ENCODE measurements at regions not wholly inside any gene's neighbourhood (a gene's known extent, or its start where the extent isn't known, plus 50 kb on each side); places are given as distances from the start of the nearest gene placed in this dataset.
"Not testable (repeated sequence)": the region's sequence is repeated elsewhere in the genome, so short reads cannot be mapped to it uniquely, and the experiment has no call there.

DNA sequence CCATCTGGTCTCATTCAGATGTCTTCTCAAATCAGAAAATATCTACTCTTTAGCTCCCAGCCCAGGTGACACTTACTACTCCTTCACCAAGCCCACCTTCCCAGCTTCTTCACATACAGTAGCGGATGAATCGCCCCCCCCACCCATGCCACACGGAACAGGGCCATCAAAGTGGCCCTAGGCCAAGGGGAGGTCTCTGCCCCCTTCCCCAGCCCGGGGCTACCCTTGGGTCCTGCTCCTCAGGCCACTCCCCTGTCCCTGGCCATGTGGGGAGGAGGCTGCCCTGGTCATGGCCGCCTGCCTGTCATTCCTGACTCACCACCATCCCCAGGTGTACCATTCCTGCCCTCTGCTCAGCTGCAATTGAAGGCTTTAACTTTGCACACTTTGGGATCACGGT lies 142.8 kb downstream of the NECTIN1 start:
- Histone ChIP-seq H3K4me3 (ENCODE audit: low read length in 2 of 2) (no peak overlapping the region), H3K27ac (ENCODE audit: low read depth in 2 of 2, low read length in 2 of 2) (no peak overlapping the region), H3K27me3 (ENCODE audit: control insufficient read depth in 2 of 2, insufficient read depth in 2 of 2, low read length in 2 of 2) (peaks cover 23 to 33% of the 10 kb centered on the region in 2 donors), H3K9me3 (ENCODE audit: control insufficient read depth in 2 of 2, low read length in 2 of 2) (no peaks in the 10 kb centered on the region), H3K4me1 (ENCODE audit: control insufficient read depth in 2 of 2, insufficient read depth in 2 of 2, low read length in 2 of 2) (peaks cover 3 to 7% of the 10 kb centered on the region in 2 donors), H3K9ac (ENCODE audit: low read depth in 1 of 2, low read length in 2 of 2) (no peak overlapping the region), H3K36me3 (ENCODE audit: control insufficient read depth in 2 of 2, insufficient read depth in 2 of 2, low read length in 2 of 2) (no peaks in the 10 kb centered on the region)

DNA sequence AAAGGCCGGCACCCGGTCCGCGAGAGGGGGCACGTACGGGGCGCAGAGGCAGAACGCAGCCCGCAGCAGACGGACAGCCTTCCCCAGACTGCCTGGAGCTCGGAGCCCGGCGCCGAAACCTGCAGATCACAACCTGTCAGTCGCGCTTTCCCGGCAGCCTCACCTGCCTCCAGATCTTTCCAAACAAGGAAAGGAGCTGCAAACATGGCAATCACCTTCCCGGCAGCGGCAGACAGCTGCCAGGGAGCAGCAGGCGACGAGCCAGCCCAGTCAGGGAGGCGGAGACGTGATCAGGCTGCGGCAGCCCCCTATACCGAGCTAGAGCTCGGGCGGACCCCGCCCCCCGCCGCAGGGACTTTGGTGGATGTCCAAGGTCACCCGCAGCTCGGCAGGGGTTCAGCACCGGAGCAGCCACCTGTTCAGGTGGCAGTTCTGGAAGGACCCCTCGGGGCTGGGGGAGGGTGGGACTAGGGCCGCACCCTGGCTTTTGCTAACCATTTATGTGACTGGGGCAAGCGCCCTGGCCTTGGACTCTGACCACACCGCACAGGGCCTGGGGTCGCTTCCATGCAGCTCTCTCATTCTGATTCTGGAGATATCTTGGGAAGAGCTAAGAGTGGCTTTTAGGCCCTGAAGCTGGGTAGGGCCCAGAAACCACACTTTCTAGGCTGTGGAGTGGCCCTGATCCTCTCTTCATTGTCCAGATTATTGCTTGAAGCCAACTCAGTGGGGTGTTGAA lies 143.8 kb downstream of the NECTIN1 start:
- H3K27me3 ChIP-seq (ENCODE audit: control insufficient read depth in 2 of 2, insufficient read depth in 2 of 2, low read length in 2 of 2), result peaks cover 23 to 33% of the 10 kb centered on the region in 2 donors
- no peaks in the 10 kb centered on the region for H3K36me3 ChIP-seq (ENCODE audit: control insufficient read depth in 2 of 2, insufficient read depth in 2 of 2, low read length in 2 of 2)
- H3K27ac ChIP-seq (ENCODE audit: low read depth in 2 of 2, low read length in 2 of 2), result no peak overlapping the region
- no peaks in the 10 kb centered on the region for H3K9me3 ChIP-seq (ENCODE audit: control insufficient read depth in 2 of 2, low read length in 2 of 2)
- peaks cover 3 to 7% of the 10 kb centered on the region in 2 donors for H3K4me1 ChIP-seq (ENCODE audit: control insufficient read depth in 2 of 2, insufficient read depth in 2 of 2, low read length in 2 of 2)
- H3K4me3 ChIP-seq (ENCODE audit: low read length in 2 of 2), result peak overlapping the region; percentile 43 to 61
- no peak overlapping the region for H3K9ac ChIP-seq (ENCODE audit: low read depth in 1 of 2, low read length in 2 of 2)

DNA sequence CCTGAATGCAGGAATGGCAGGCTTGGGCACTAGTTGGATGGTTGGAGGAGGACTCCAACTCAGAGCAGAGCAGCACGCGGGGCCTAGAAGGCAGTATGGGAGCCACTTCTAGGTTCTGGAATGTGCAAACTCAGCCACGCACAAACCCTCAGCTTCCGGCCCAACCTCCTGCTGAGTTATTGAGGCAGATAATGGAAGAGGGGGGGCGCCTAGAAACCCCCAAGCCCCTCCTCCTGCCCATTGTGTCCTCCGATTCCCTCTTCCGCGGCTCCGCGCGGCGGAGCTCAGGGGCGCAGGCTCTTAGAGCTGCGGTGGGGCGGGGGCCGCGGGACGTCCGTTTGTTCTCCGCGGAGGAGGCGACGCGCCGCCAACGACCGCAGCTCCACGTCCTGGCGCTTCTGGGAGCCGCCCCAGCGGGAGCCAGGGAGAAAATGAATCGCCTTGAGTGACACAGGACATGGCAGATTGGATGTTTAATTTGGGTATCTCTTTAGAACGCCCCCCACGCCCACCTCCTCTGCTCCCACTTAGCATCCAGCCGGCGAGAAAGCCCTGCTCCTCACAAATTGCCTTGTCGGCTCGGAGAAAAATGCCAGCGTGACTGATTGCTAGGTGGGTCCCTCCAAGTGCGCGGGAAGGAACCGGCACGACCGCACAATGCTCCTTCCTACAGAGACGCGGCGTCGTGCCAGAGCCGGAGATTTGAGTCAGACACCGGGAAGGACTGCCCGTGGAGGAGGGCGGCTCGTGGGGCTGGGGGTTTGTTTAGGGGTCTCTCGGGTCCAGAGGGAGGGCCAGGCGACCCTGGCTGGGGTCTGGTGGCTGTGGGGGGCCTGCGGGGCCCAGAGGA lies 144.6 kb downstream of the NECTIN1 start:
- no peaks in the 10 kb centered on the region for H3K36me3 ChIP-seq (ENCODE audit: control insufficient read depth in 2 of 2, insufficient read depth in 2 of 2, low read length in 2 of 2)
- H3K27me3 ChIP-seq (ENCODE audit: control insufficient read depth in 2 of 2, insufficient read depth in 2 of 2, low read length in 2 of 2), result peaks cover 23 to 33% of the 10 kb centered on the region in 2 donors
- H3K9me3 ChIP-seq (ENCODE audit: control insufficient read depth in 2 of 2, low read length in 2 of 2), result no peaks in the 10 kb centered on the region
- no peak overlapping the region for H3K27ac ChIP-seq (ENCODE audit: low read depth in 2 of 2, low read length in 2 of 2)
- peak overlapping the region; percentile 43 to 61 for H3K4me3 ChIP-seq (ENCODE audit: low read length in 2 of 2)
- peaks cover 3 to 7% of the 10 kb centered on the region in 2 donors for H3K4me1 ChIP-seq (ENCODE audit: control insufficient read depth in 2 of 2, insufficient read depth in 2 of 2, low read length in 2 of 2)
- H3K9ac ChIP-seq (ENCODE audit: low read depth in 1 of 2, low read length in 2 of 2), result no peak overlapping the region

DNA sequence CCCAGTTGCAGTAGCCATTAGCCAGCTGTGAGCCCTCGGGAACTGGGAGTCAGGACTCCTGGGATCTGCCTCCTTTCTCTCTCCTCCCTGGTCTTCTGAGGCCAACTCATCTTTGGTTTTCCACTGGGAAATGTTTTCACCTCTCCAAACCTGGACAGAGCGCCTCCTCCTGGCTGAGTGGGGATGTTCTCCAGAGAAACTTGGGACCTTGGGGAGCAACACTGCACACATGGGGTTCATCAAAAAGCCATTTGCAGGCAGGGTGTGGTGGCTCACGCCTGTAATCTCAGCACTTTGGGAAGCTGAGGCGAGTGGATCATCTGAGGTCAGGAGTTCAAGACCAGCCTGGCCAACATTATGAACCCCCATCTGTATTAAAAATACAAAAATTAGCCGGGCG lies 145.4 kb downstream of the NECTIN1 start:
- Histone ChIP-seq H3K27ac (ENCODE audit: low read depth in 2 of 2, low read length in 2 of 2) (no peak overlapping the region), H3K9me3 (ENCODE audit: control insufficient read depth in 2 of 2, low read length in 2 of 2) (no peaks in the 10 kb centered on the region), H3K9ac (ENCODE audit: low read depth in 1 of 2, low read length in 2 of 2) (no peak overlapping the region), H3K4me1 (ENCODE audit: control insufficient read depth in 2 of 2, insufficient read depth in 2 of 2, low read length in 2 of 2) (peaks cover 3 to 7% of the 10 kb centered on the region in 2 donors), H3K27me3 (ENCODE audit: control insufficient read depth in 2 of 2, insufficient read depth in 2 of 2, low read length in 2 of 2) (peaks cover 22 to 37% of the 10 kb centered on the region in 2 donors), H3K36me3 (ENCODE audit: control insufficient read depth in 2 of 2, insufficient read depth in 2 of 2, low read length in 2 of 2) (no peaks in the 10 kb centered on the region), H3K4me3 (ENCODE audit: low read length in 2 of 2) (no peak overlapping the region)

DNA sequence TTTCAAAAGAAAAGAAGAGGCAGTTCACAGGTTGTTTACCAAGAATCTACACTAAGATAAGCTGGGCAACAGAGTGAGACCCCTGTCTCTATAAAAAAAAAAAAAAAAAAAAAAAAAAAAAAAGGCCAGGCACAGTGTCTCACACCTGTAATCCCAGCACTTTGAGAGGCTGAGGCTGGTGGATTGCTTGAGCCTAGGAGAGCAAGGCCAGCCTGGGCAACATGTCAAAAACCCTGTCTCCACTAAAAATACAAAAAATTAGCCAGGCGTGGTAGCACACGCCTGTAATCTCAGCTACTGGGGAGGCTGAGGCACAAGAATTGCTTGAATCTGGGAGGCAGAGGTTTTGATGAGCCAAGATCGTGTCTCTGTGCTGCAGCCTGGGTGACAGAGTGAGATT lies 147.6 kb downstream of the NECTIN1 start:
- H3K9ac ChIP-seq (ENCODE audit: low read depth in 1 of 2, low read length in 2 of 2); H3K36me3 ChIP-seq (ENCODE audit: control insufficient read depth in 2 of 2, insufficient read depth in 2 of 2, low read length in 2 of 2); H3K4me3 ChIP-seq (ENCODE audit: low read length in 2 of 2); H3K27ac ChIP-seq (ENCODE audit: low read depth in 2 of 2, low read length in 2 of 2); H3K4me1 ChIP-seq (ENCODE audit: control insufficient read depth in 2 of 2, insufficient read depth in 2 of 2, low read length in 2 of 2); H3K9me3 ChIP-seq (ENCODE audit: control insufficient read depth in 2 of 2, low read length in 2 of 2): not testable (repeated sequence)
- H3K27me3 ChIP-seq (ENCODE audit: control insufficient read depth in 2 of 2, insufficient read depth in 2 of 2, low read length in 2 of 2), result peaks cover 19 to 37% of the 10 kb centered on the region in 2 donors

DNA sequence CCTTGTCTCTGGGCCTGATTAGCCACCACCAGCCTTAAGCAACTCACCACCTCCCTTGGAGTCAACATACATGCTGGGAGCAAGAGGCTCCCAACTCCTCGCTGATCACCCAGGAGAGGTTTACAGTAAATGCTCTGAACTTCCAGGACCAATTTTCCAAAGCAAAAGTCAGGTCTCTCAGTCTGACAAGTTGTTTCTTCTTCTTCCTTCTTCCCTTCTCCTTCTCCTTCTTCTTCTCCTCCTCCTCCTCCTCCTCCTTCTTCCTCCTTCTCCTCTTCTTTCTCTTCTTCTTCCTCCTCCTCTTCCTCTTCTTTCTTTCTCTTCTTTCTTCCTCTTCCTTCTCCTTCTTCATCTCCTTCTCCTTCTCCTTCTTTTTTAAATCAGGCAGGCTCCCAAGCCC lies 148.2 kb downstream of the NECTIN1 start:
- no peaks in the 10 kb centered on the region for H3K9me3 ChIP-seq (ENCODE audit: control insufficient read depth in 2 of 2, low read length in 2 of 2)
- H3K4me1 ChIP-seq (ENCODE audit: control insufficient read depth in 2 of 2, insufficient read depth in 2 of 2, low read length in 2 of 2), result peaks cover 3 to 7% of the 10 kb centered on the region in 2 donors
- H3K4me3 ChIP-seq (ENCODE audit: low read length in 2 of 2), result no peak overlapping the region
- no peaks in the 10 kb centered on the region for H3K36me3 ChIP-seq (ENCODE audit: control insufficient read depth in 2 of 2, insufficient read depth in 2 of 2, low read length in 2 of 2)
- H3K27me3 ChIP-seq (ENCODE audit: control insufficient read depth in 2 of 2, insufficient read depth in 2 of 2, low read length in 2 of 2), result peaks cover 19 to 30% of the 10 kb centered on the region in 2 donors
- H3K27ac ChIP-seq (ENCODE audit: low read depth in 2 of 2, low read length in 2 of 2), result no peak overlapping the region
- no peak overlapping the region for H3K9ac ChIP-seq (ENCODE audit: low read depth in 1 of 2, low read length in 2 of 2)

DNA sequence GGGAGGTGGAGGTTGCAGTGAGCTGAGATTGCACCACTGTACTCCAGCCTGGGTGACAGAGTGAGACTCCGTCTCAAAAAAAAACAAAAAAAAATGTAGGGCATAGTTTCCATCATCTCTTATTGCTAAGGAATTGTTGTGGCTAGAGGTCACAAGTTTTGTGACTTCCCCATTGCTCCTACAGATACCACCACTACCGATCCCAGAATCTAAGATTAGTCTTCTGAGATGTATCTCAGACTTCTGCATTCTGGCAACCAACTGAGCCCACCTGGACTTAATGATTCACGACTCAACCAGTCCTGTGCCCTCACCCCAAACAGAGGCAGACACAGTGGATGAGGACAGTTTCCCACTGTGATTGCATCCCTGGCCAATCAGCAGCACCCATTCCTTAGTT lies 148.9 kb downstream of the NECTIN1 start:
- Histone ChIP-seq H3K4me1 (ENCODE audit: control insufficient read depth in 2 of 2, insufficient read depth in 2 of 2, low read length in 2 of 2) (peaks cover 3 to 7% of the 10 kb centered on the region in 2 donors), H3K9ac (ENCODE audit: low read depth in 1 of 2, low read length in 2 of 2) (no peak overlapping the region), H3K27me3 (ENCODE audit: control insufficient read depth in 2 of 2, insufficient read depth in 2 of 2, low read length in 2 of 2) (peaks cover 16 to 29% of the 10 kb centered on the region in 2 donors), H3K4me3 (ENCODE audit: low read length in 2 of 2) (no peak overlapping the region), H3K9me3 (ENCODE audit: control insufficient read depth in 2 of 2, low read length in 2 of 2) (no peaks in the 10 kb centered on the region), H3K36me3 (ENCODE audit: control insufficient read depth in 2 of 2, insufficient read depth in 2 of 2, low read length in 2 of 2) (no peaks in the 10 kb centered on the region), H3K27ac (ENCODE audit: low read depth in 2 of 2, low read length in 2 of 2) (no peak overlapping the region)

DNA sequence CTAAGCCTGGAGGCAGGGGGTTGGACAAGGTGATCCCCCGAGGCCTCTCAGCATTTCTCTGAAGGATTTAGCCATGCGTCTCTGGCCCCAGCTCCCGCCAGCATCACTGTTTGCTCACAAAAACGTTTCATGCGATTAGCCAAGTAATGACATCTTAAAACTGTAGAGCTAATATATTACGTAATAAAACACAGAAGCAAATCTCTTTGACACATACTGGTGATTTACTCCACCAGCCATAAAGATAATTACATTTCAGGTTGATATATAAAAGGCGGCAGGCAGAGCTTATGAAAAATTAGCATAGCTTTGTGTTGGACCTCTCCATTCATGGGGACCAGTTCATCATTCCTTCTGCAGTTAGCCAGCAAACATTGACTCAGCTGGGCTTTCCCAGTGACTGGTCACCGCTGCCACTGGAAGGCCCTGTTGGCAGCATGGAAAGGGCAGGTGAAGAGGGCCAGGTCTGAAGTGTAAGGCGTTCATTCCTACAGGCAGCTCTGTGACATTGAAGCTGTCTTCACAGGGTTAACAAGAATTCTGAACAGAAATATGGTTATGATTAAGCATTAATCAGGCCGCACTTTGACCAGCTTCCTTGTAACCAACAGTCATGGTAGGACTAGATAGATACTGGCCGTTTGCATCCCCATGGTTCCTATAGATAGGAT lies 150.3 kb downstream of the NECTIN1 start:
- Histone ChIP-seq H3K4me3 (ENCODE audit: low read length in 2 of 2) (no peak overlapping the region), H3K4me1 (ENCODE audit: control insufficient read depth in 2 of 2, insufficient read depth in 2 of 2, low read length in 2 of 2) (no peaks in the 10 kb centered on the region), H3K9me3 (ENCODE audit: control insufficient read depth in 2 of 2, low read length in 2 of 2) (no peaks in the 10 kb centered on the region), H3K27ac (ENCODE audit: low read depth in 2 of 2, low read length in 2 of 2) (no peak overlapping the region), H3K36me3 (ENCODE audit: control insufficient read depth in 2 of 2, insufficient read depth in 2 of 2, low read length in 2 of 2) (no peaks in the 10 kb centered on the region), H3K27me3 (ENCODE audit: control insufficient read depth in 2 of 2, insufficient read depth in 2 of 2, low read length in 2 of 2) (peaks cover 5 to 16% of the 10 kb centered on the region in 2 donors), H3K9ac (ENCODE audit: low read depth in 1 of 2, low read length in 2 of 2) (no peak overlapping the region)

DNA sequence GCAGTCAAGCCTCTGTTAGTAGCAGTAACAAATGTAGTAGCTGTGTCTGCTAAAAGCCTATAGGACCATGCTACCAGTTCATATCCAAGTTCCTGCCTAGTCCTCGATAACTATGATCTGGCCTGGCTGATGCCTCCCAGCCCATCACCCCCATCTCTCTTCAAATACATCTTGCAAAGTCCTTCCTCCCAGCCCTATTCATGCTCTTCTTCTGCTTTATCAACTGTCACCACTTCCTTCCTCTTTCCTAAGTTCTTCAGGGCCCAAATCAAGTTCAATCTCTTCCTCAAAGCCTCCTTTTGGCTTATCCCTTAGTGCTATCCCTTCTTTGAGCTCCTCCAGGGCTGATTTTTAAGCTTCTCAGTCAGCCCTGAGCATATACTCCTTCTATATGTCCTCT lies 150.9 kb upstream of the THY1 start:
- H3K9ac ChIP-seq (ENCODE audit: low read depth in 1 of 2, low read length in 2 of 2), result no peak overlapping the region
- H3K9me3 ChIP-seq (ENCODE audit: control insufficient read depth in 2 of 2, low read length in 2 of 2), result no peaks in the 10 kb centered on the region
- peaks cover 0 to 5% of the 10 kb centered on the region in 2 donors for H3K27me3 ChIP-seq (ENCODE audit: control insufficient read depth in 2 of 2, insufficient read depth in 2 of 2, low read length in 2 of 2)
- H3K36me3 ChIP-seq (ENCODE audit: control insufficient read depth in 2 of 2, insufficient read depth in 2 of 2, low read length in 2 of 2), result no peaks in the 10 kb centered on the region
- no peak overlapping the region for H3K27ac ChIP-seq (ENCODE audit: low read depth in 2 of 2, low read length in 2 of 2)
- no peaks in the 10 kb centered on the region for H3K4me1 ChIP-seq (ENCODE audit: control insufficient read depth in 2 of 2, insufficient read depth in 2 of 2, low read length in 2 of 2)
- H3K4me3 ChIP-seq (ENCODE audit: low read length in 2 of 2), result no peak overlapping the region
